ENCODE measurements at regions not wholly inside any gene's neighbourhood (a gene's known extent, or its start where the extent isn't known, plus 50 kb on each side); places are given as distances from the start of the nearest gene placed in this dataset.

GRCh38 chr20:11556410-11556809 is 361.3 kb upstream of the BTBD3 start:
- no peaks in the 10 kb centered on the region for H3K36me3 ChIP-seq
- H3K4me1 ChIP-seq, result no peaks in the 10 kb centered on the region
- H3K4me3 ChIP-seq, result no peak overlapping the region

DNA sequence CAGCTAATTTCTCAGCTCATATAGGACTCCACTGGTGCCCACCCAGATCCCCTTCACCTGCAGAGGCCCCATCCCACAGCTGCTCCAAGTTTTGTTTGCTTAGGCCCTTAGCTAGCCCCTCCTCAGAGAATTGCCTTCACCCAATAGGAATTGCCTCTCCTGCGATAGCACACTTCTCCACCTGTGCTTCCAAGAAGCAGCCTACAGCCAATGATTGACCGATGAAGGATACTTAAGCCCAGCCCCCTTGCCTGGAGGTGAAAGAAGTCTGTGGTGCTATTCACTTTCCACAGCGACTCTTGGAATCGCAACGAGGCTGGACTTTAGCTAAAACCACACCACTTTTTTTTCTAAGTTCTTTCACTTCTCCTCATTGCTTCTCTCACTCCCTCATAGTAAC is 353.2 kb upstream of the BTBD3 start:
- Histone ChIP-seq H3K27ac (no peak overlapping the region), H3K36me3 (no peaks in the 10 kb centered on the region), H3K27me3 (no peaks in the 10 kb centered on the region), H3K9me3 (no peaks in the 10 kb centered on the region), H3K4me3 (no peak overlapping the region), H3K4me1 (no peaks in the 10 kb centered on the region)
- no peak for DNase-seq
- no peak for TF ChIP-seq POLR2A (IDR thresholded peaks at IDR 0.05)
- no peak for TF ChIP-seq CTCF (IDR thresholded peaks at IDR 0.05)

More at GRCh38 chr20:11556410-11556809, 361.3 kb upstream of the BTBD3 start:
- TF ChIP-seq POLR2A (IDR thresholded peaks at IDR 0.05), result no peak
- no peak for DNase-seq
- Histone ChIP-seq H3K27me3 (no peaks in the 10 kb centered on the region), H3K9me3 (no peaks in the 10 kb centered on the region), H3K27ac (no peak overlapping the region)

DNA sequence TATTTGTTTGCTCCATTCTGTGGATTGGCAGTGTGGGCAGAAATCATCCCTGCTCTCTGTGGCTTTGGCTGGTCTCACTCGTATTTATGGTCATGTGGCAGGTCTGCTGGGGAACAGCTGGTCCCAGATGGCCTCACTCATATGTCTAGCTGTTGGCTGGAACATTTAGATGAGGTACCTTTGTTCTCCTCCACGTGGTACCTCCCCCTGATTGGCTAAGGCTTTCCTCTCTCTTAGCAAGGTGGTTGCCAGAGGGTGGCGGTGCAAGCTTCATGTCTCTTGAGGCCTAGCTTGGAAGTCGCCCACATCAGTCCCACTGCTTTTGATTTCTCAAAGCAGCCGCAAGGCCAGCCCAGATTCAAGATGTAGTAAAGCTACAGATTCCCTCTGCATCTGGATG is 348.5 kb upstream of the BTBD3 start:
- no peak overlapping the region for H3K4me3 ChIP-seq
- no peak for TF ChIP-seq POLR2A (IDR thresholded peaks at IDR 0.05)
- TF ChIP-seq CTCF (IDR thresholded peaks at IDR 0.05), result no peak
- no peak for DNase-seq
- no peaks in the 10 kb centered on the region for H3K9me3 ChIP-seq
- no peaks in the 10 kb centered on the region for H3K4me1 ChIP-seq
- H3K27me3 ChIP-seq, result no peaks in the 10 kb centered on the region
- H3K27ac ChIP-seq, result no peak overlapping the region
- H3K36me3 ChIP-seq, result no peaks in the 10 kb centered on the region

GRCh38 chr20:11573507-11573906 is 344.2 kb upstream of the BTBD3 start:
- H3K27me3 ChIP-seq, result no peaks in the 10 kb centered on the region
- H3K4me3 ChIP-seq, result no peak overlapping the region
- H3K9me3 ChIP-seq, result no peaks in the 10 kb centered on the region
- no peaks in the 10 kb centered on the region for H3K4me1 ChIP-seq
- no peak for DNase-seq
- no peaks in the 10 kb centered on the region for H3K36me3 ChIP-seq
- H3K27ac ChIP-seq, result no peak overlapping the region
- TF ChIP-seq CTCF (IDR thresholded peaks at IDR 0.05) (no peak), POLR2A (IDR thresholded peaks at IDR 0.05) (no peak)

- DNase-seq, result no peak
- Histone ChIP-seq H3K36me3 (no peaks in the 10 kb centered on the region), H3K4me3 (no peak overlapping the region), H3K4me1 (no peaks in the 10 kb centered on the region), H3K27ac (no peak overlapping the region), H3K9me3 (no peaks in the 10 kb centered on the region), H3K27me3 (no peaks in the 10 kb centered on the region)
- no peak for TF ChIP-seq POLR2A (IDR thresholded peaks at IDR 0.05)
- no peak for TF ChIP-seq CTCF (IDR thresholded peaks at IDR 0.05)
Measured at GRCh38 chr20:11581271-11581670, 336.4 kb upstream of the BTBD3 start.

GRCh38 chr20:11582060-11582459 is 335.6 kb upstream of the BTBD3 start:
- Histone ChIP-seq H3K27ac (no peak overlapping the region), H3K9me3 (no peaks in the 10 kb centered on the region), H3K36me3 (no peaks in the 10 kb centered on the region), H3K27me3 (no peaks in the 10 kb centered on the region), H3K4me1 (no peaks in the 10 kb centered on the region), H3K4me3 (no peak overlapping the region)
- no peak for DNase-seq
- no peak for TF ChIP-seq CTCF (IDR thresholded peaks at IDR 0.05)
- no peak for TF ChIP-seq POLR2A (IDR thresholded peaks at IDR 0.05)

Data from Peyer's patch (tissue), 4 donors.